ENCODE measurements at regions not wholly inside any gene's neighbourhood (a gene's known extent, or its start where the extent isn't known, plus 50 kb on each side); places are given as distances from the start of the nearest gene placed in this dataset.

- Mint-ChIP-seq H3K27me3 (ENCODE audit: unreplicated experiment) (no peaks in the 10 kb centered on the region), H3K9me3 (ENCODE audit: unreplicated experiment) (peaks cover 55% of the 10 kb centered on the region), H3K4me1 (ENCODE audit: unreplicated experiment) (no peaks in the 10 kb centered on the region), H3K36me3 (ENCODE audit: unreplicated experiment) (no peaks in the 10 kb centered on the region), H3K27ac (ENCODE audit: unreplicated experiment) (no peak overlapping the region), H3K4me3 (ENCODE audit: unreplicated experiment) (no peak overlapping the region)
- DNase-seq (ENCODE audit: extremely low spot score, unreplicated experiment), result no peak
- no peak for TF ChIP-seq CTCF (IDR thresholded peaks at IDR 0.05)
Observed at GRCh38 chr6:165091121-165091785, 218.2 kb downstream of the C6orf118 start.

GRCh38 chr6:165090242-165090641 lies 219.2 kb downstream of the C6orf118 start:
- no peaks in the 10 kb centered on the region for H3K4me1 Mint-ChIP-seq (ENCODE audit: unreplicated experiment)
- TF ChIP-seq CTCF (IDR thresholded peaks at IDR 0.05), result no peak
- H3K9me3 Mint-ChIP-seq (ENCODE audit: unreplicated experiment), result peaks cover 50% of the 10 kb centered on the region
- H3K27ac Mint-ChIP-seq (ENCODE audit: unreplicated experiment), result no peak overlapping the region
- H3K4me3 Mint-ChIP-seq (ENCODE audit: unreplicated experiment), result no peak overlapping the region
- no peaks in the 10 kb centered on the region for H3K36me3 Mint-ChIP-seq (ENCODE audit: unreplicated experiment)
- no peaks in the 10 kb centered on the region for H3K27me3 Mint-ChIP-seq (ENCODE audit: unreplicated experiment)
- no peak for DNase-seq (ENCODE audit: extremely low spot score, unreplicated experiment)

- no peak for TF ChIP-seq CTCF (IDR thresholded peaks at IDR 0.05)
- Mint-ChIP-seq H3K4me3 (ENCODE audit: unreplicated experiment) (no peak overlapping the region), H3K36me3 (ENCODE audit: unreplicated experiment) (no peaks in the 10 kb centered on the region), H3K27ac (ENCODE audit: unreplicated experiment) (no peak overlapping the region), H3K9me3 (ENCODE audit: unreplicated experiment) (peaks cover 41% of the 10 kb centered on the region), H3K4me1 (ENCODE audit: unreplicated experiment) (no peaks in the 10 kb centered on the region), H3K27me3 (ENCODE audit: unreplicated experiment) (no peaks in the 10 kb centered on the region)
- DNase-seq (ENCODE audit: extremely low spot score, unreplicated experiment), result no peak
Observed at GRCh38 chr6:165086814-165087213, 222.6 kb downstream of the C6orf118 start.

- Mint-ChIP-seq H3K27ac (ENCODE audit: unreplicated experiment) (no peak overlapping the region), H3K4me3 (ENCODE audit: unreplicated experiment) (no peak overlapping the region), H3K4me1 (ENCODE audit: unreplicated experiment) (no peaks in the 10 kb centered on the region), H3K36me3 (ENCODE audit: unreplicated experiment) (no peaks in the 10 kb centered on the region), H3K27me3 (ENCODE audit: unreplicated experiment) (no peaks in the 10 kb centered on the region), H3K9me3 (ENCODE audit: unreplicated experiment) (peaks cover 34% of the 10 kb centered on the region)
- no peak for DNase-seq (ENCODE audit: extremely low spot score, unreplicated experiment)
- no peak for TF ChIP-seq CTCF (IDR thresholded peaks at IDR 0.05)
Observed at GRCh38 chr6:165082636-165083035, 226.8 kb downstream of the C6orf118 start.

- H3K4me1 Mint-ChIP-seq (ENCODE audit: unreplicated experiment), result no peaks in the 10 kb centered on the region
- H3K4me3 Mint-ChIP-seq (ENCODE audit: unreplicated experiment), result no peak overlapping the region
- peaks cover 30% of the 10 kb centered on the region for H3K9me3 Mint-ChIP-seq (ENCODE audit: unreplicated experiment)
- no peak for TF ChIP-seq CTCF (IDR thresholded peaks at IDR 0.05)
- H3K27ac Mint-ChIP-seq (ENCODE audit: unreplicated experiment), result no peak overlapping the region
- DNase-seq (ENCODE audit: extremely low spot score, unreplicated experiment), result no peak
- H3K27me3 Mint-ChIP-seq (ENCODE audit: unreplicated experiment), result no peaks in the 10 kb centered on the region
- no peaks in the 10 kb centered on the region for H3K36me3 Mint-ChIP-seq (ENCODE audit: unreplicated experiment)
Observed at GRCh38 chr6:165081944-165082532, 227.4 kb downstream of the C6orf118 start.
